ENCODE measurements at regions not wholly inside any gene's neighbourhood (a gene's known extent, or its start where the extent isn't known, plus 50 kb on each side); places are given as distances from the start of the nearest gene placed in this dataset.

DNA sequence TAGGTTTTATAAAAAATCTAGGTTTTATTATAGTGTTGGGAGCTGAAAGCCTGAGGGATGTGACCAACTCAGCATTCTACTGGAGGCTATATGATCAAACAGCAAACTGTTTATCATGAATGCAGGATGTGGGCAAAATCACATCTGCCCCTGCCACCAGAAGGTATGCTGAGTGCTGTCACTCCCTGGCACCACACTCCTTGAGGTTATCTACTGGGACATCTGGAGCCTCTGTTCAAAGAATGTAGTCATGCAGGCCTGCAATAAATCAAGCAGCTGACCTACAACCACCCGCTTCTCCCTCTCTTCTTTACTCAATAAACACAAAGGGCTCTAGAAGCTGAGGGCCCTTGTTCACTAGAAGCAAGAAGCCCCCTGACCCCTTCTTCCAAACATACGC lies 328.4 kb upstream of the DDX18 start:
- TF ChIP-seq, protein P1, sequence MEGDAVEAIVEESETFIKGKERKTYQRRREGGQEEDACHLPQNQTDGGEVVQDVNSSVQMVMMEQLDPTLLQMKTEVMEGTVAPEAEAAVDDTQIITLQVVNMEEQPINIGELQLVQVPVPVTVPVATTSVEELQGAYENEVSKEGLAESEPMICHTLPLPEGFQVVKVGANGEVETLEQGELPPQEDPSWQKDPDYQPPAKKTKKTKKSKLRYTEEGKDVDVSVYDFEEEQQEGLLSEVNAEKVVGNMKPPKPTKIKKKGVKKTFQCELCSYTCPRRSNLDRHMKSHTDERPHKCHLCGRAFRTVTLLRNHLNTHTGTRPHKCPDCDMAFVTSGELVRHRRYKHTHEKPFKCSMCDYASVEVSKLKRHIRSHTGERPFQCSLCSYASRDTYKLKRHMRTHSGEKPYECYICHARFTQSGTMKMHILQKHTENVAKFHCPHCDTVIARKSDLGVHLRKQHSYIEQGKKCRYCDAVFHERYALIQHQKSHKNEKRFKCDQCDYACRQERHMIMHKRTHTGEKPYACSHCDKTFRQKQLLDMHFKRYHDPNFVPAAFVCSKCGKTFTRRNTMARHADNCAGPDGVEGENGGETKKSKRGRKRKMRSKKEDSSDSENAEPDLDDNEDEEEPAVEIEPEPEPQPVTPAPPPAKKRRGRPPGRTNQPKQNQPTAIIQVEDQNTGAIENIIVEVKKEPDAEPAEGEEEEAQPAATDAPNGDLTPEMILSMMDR (IDR thresholded peaks at IDR 0.05), result no peak
- TF ChIP-seq POLR2A (IDR thresholded peaks at IDR 0.05), result no peak

Measured in Peyer's patch (tissue), 4 donors.